Testis (tissue), 2 donors: ENCODE measurements at regions not wholly inside any gene's neighbourhood (a gene's known extent, or its start where the extent isn't known, plus 50 kb on each side); places are given as distances from the start of the nearest gene placed in this dataset.

Experiments used
- POLR2A ChIP-seq: fragments of 450-650 bp; IDR thresholded peaks from one replicate; pipeline ENCODE4 v1.6.1; 2017; ENCODE audit warnings: antibody characterized with exemption, mild to moderate bottlenecking, moderate library complexity
- TF ChIP-seq, protein P1 (sequence below), 3 experiments: fragments of 450-650 bp in 2 of 3; fragments of 200-600 bp in 1 of 3; sonication (generic) in 1 of 3; IDR thresholded peaks; one replicate each; pipeline ENCODE4 v1.5.1; 2016 to 2019; ENCODE audit warnings: antibody characterized with exemption in 3 of 3, mild to moderate bottlenecking in 2 of 3, moderate library complexity in 1 of 3

DNA sequence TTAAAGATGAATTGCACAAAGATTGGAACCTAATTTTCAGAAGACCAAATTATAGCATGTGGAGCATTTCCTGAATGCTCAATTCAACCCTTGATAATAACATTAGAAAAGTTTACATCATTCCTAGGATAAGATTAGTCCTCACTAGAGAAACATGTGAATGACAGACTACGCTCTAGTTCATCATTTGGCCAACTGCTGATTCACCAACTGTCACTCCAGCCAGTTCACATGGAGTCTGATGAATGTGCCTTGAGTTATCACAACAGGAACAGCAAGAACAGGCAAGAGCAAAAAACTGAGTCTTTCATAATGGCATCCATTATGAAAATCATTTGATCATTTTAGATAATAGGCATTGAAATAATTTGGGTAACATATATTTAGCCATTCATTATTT is 415.9 kb downstream of the PTPRC start:
- TF ChIP-seq, protein P1, sequence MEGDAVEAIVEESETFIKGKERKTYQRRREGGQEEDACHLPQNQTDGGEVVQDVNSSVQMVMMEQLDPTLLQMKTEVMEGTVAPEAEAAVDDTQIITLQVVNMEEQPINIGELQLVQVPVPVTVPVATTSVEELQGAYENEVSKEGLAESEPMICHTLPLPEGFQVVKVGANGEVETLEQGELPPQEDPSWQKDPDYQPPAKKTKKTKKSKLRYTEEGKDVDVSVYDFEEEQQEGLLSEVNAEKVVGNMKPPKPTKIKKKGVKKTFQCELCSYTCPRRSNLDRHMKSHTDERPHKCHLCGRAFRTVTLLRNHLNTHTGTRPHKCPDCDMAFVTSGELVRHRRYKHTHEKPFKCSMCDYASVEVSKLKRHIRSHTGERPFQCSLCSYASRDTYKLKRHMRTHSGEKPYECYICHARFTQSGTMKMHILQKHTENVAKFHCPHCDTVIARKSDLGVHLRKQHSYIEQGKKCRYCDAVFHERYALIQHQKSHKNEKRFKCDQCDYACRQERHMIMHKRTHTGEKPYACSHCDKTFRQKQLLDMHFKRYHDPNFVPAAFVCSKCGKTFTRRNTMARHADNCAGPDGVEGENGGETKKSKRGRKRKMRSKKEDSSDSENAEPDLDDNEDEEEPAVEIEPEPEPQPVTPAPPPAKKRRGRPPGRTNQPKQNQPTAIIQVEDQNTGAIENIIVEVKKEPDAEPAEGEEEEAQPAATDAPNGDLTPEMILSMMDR (IDR thresholded peaks at IDR 0.05) = no peak
- TF ChIP-seq POLR2A = no peak
